GM23338 (cell line): ENCODE measurements at regions not wholly inside any gene's neighbourhood (a gene's known extent, or its start where the extent isn't known, plus 50 kb on each side); places are given as distances from the start of the nearest gene placed in this dataset.

Experiments
- ATAC-seq: fragments of 200-7000 bp; cut with Tn5 transposase; 3 replicates; pipeline ENCODE4 v1.9.1; 2020
- DNase-seq: peaks from one replicate; pipeline ENCODE4 v3.0.0-alpha.2; 2015; ENCODE audit warnings: low spot score
- H2AFZ ChIP-seq: fragments of 200-600 bp; sonication (generic); 2 replicates; pipeline ENCODE4 v1.8.0; 2016; ENCODE audit warnings: antibody characterized with exemption, mild to moderate bottlenecking, moderate library complexity
- H3F3A ChIP-seq: fragments of 200-600 bp; sonication (generic); replicated peaks from 2 replicates; pipeline ENCODE4 v1.8.0; 2017; ENCODE audit warnings: antibody characterized with exemption, mixed run types, low read depth
- H3K27ac ChIP-seq: fragments of 200-600 bp; sonication (generic); 2 replicates; pipeline ENCODE4 v1.6.1; 2016; ENCODE audit warnings: low read depth
- H3K27me3 ChIP-seq: fragments of 200-600 bp; sonication (generic); 2 replicates; pipeline ENCODE4 v1.8.0; 2016; ENCODE audit warnings: mild to moderate bottlenecking, mixed run types, moderate library complexity; ENCODE audit not compliant: insufficient read depth
- H3K36me3 ChIP-seq: fragments of 200-600 bp; sonication (generic); 2 replicates; pipeline ENCODE4 v1.8.0; 2016; ENCODE audit warnings: mild to moderate bottlenecking; ENCODE audit not compliant: insufficient read depth
- H3K4me1 ChIP-seq: fragments of 200-600 bp; sonication (generic); 2 replicates; pipeline ENCODE4 v1.8.0; 2016; ENCODE audit warnings: mild to moderate bottlenecking, moderate library complexity; ENCODE audit not compliant: insufficient read depth
- H3K4me2 ChIP-seq: fragments of 200-600 bp; sonication (generic); 2 replicates; pipeline ENCODE4 v1.7.1; 2017; ENCODE audit warnings: mixed run types
- H3K4me3 ChIP-seq: fragments of 200-600 bp; sonication (generic); 2 replicates; pipeline ENCODE4 v1.6.1; 2016; ENCODE audit warnings: mixed run types
- H3K79me2 ChIP-seq: fragments of 200-600 bp; sonication (generic); replicated peaks from 2 replicates; pipeline ENCODE4 v1.8.0; 2017; ENCODE audit warnings: mild to moderate bottlenecking; ENCODE audit not compliant: insufficient read depth
- H3K9me2 ChIP-seq: fragments of 200-600 bp; sonication (generic); 2 replicates; pipeline ENCODE4 v1.8.0; 2017; ENCODE audit not compliant: insufficient read depth
- H4K20me1 ChIP-seq: fragments of 200-600 bp; sonication (generic); replicated peaks from 2 replicates; pipeline ENCODE4 v1.8.0; 2017; ENCODE audit warnings: mild to moderate bottlenecking; ENCODE audit not compliant: insufficient read depth
- H3K27ac Mint-ChIP-seq: 2 replicates; pipeline ENCODE4 v1.8.0; 2020; ENCODE audit warnings: inconsistent platforms, mild to moderate bottlenecking, moderate library complexity, mixed read lengths
- H3K27me3 Mint-ChIP-seq: 3 replicates; pipeline ENCODE4 v1.8.0; 2022; ENCODE audit warnings: low read depth, mild to moderate bottlenecking, moderate library complexity, mixed read lengths, inconsistent platforms; ENCODE audit not compliant: insufficient read depth, poor library complexity
- H3K36me3 Mint-ChIP-seq: 3 replicates; pipeline ENCODE4 v1.8.0; 2021; ENCODE audit warnings: low read depth, mild to moderate bottlenecking, inconsistent platforms, moderate library complexity, mixed read lengths
- H3K4me1 Mint-ChIP-seq: 3 replicates; pipeline ENCODE4 v1.8.0; 2020; ENCODE audit warnings: mild to moderate bottlenecking, inconsistent platforms, mixed read lengths
- H3K4me3 Mint-ChIP-seq: 3 replicates; pipeline ENCODE4 v1.8.0; 2021; ENCODE audit warnings: moderate library complexity, mild to moderate bottlenecking, inconsistent platforms, mixed read lengths
- H3K9me3 Mint-ChIP-seq: 3 replicates; pipeline ENCODE4 v1.8.0; 2020; ENCODE audit warnings: moderate library complexity, mild to moderate bottlenecking, inconsistent platforms, mixed read lengths
- CREB1 ChIP-seq: fragments of 250-450 bp; sonication (Bioruptor Pico); IDR thresholded peaks from 2 replicates; pipeline ENCODE4 v1.5.0; 2020; ENCODE audit warnings: low read depth, mild to moderate bottlenecking, moderate library complexity
- ETS1 ChIP-seq: IDR thresholded peaks from 2 replicates; pipeline ENCODE4 v1.6.1; 2016; ENCODE audit warnings: antibody characterized with exemption
- EZH2 ChIP-seq: fragments of 200-600 bp; sonication (generic); IDR thresholded peaks from one replicate; pipeline ENCODE4 v1.8.0; 2017; ENCODE audit warnings: antibody characterized with exemption, mild to moderate bottlenecking, low read depth; ENCODE audit not compliant: unreplicated experiment
- EZH2phosphoT487 ChIP-seq: fragments of 200-600 bp; sonication (generic); IDR thresholded peaks from one replicate; pipeline ENCODE4 v1.8.1; 2018; ENCODE audit warnings: antibody characterized with exemption; ENCODE audit not compliant: unreplicated experiment
- JUNB ChIP-seq: IDR thresholded peaks from one replicate; pipeline ENCODE4 v1.6.1; 2016; ENCODE audit warnings: antibody characterized with exemption; ENCODE audit not compliant: unreplicated experiment
- NANOG ChIP-seq: IDR thresholded peaks from 2 replicates; pipeline ENCODE4 v1.6.1; 2016; ENCODE audit warnings: antibody characterized with exemption, borderline replicate concordance
- POLR2AphosphoS5 ChIP-seq: IDR thresholded peaks from 2 replicates; pipeline ENCODE4 v1.6.1; 2016; ENCODE audit warnings: antibody characterized with exemption, low read depth
- STAT1 ChIP-seq: IDR thresholded peaks from one replicate; pipeline ENCODE4 v1.6.1; 2016; ENCODE audit warnings: antibody characterized with exemption; ENCODE audit not compliant: unreplicated experiment
- ZNF114 ChIP-seq: fragments of 250-450 bp; sonication (Bioruptor Pico); IDR thresholded peaks from 2 replicates; pipeline ENCODE4 v1.5.0; 2020; ENCODE audit warnings: mild to moderate bottlenecking, moderate library complexity
- ZNF331 ChIP-seq: fragments of 250-450 bp; sonication (Bioruptor Pico); IDR thresholded peaks from 2 replicates; pipeline ENCODE4 v1.5.0; 2020; ENCODE audit warnings: low read depth, mild to moderate bottlenecking, moderate library complexity
- TF ChIP-seq, protein P1 (sequence below): IDR thresholded peaks from one replicate; pipeline ENCODE4 v1.6.1; 2018; ENCODE audit warnings: antibody characterized with exemption; ENCODE audit not compliant: unreplicated experiment

- Histone ChIP-seq H3K27me3 (no peaks in the 10 kb centered on the region), H4K20me1 (no peaks in the 10 kb centered on the region), H2AFZ (no peak overlapping the region), H3F3A (no peaks in the 10 kb centered on the region), H3K4me2 (no peak overlapping the region), H3K79me2 (no peaks in the 10 kb centered on the region), H3K9me2 (no peaks in the 10 kb centered on the region), H3K4me3 (no peak overlapping the region), H3K27ac (no peak overlapping the region), H3K36me3 (no peaks in the 10 kb centered on the region), H3K4me1 (peaks cover 8% of the 10 kb centered on the region)
- Mint-ChIP-seq H3K27ac (no peak overlapping the region), H3K27me3 (no peaks in the 10 kb centered on the region), H3K36me3 (no peaks in the 10 kb centered on the region), H3K4me3 (no peak overlapping the region), H3K4me1 (peaks cover 11% of the 10 kb centered on the region; the same call in 2 of the 3 replicates), H3K9me3 (no peaks in the 10 kb centered on the region)
- ATAC-seq: no peak
- no peak for DNase-seq
- TF ChIP-seq CREB1 (CRISPR knock-in tag) (no peak), EZH2phosphoT487 (no peak), ZNF114 (CRISPR knock-in tag) (no peak), STAT1 (no peak), ZNF331 (CRISPR knock-in tag) (no peak), JUNB (no peak), EZH2 (no peak), ETS1 (no peak)
- TF ChIP-seq, protein P1, sequence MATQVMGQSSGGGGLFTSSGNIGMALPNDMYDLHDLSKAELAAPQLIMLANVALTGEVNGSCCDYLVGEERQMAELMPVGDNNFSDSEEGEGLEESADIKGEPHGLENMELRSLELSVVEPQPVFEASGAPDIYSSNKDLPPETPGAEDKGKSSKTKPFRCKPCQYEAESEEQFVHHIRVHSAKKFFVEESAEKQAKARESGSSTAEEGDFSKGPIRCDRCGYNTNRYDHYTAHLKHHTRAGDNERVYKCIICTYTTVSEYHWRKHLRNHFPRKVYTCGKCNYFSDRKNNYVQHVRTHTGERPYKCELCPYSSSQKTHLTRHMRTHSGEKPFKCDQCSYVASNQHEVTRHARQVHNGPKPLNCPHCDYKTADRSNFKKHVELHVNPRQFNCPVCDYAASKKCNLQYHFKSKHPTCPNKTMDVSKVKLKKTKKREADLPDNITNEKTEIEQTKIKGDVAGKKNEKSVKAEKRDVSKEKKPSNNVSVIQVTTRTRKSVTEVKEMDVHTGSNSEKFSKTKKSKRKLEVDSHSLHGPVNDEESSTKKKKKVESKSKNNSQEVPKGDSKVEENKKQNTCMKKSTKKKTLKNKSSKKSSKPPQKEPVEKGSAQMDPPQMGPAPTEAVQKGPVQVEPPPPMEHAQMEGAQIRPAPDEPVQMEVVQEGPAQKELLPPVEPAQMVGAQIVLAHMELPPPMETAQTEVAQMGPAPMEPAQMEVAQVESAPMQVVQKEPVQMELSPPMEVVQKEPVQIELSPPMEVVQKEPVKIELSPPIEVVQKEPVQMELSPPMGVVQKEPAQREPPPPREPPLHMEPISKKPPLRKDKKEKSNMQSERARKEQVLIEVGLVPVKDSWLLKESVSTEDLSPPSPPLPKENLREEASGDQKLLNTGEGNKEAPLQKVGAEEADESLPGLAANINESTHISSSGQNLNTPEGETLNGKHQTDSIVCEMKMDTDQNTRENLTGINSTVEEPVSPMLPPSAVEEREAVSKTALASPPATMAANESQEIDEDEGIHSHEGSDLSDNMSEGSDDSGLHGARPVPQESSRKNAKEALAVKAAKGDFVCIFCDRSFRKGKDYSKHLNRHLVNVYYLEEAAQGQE: no peak
Observed at GRCh38 chrX:69323786-69324720, 158.8 kb upstream of the PJA1 start.

GRCh38 chrX:69321789-69322188, 156.5 kb upstream of the PJA1 start:
- Histone ChIP-seq H3K4me2 (no peak overlapping the region), H3K4me3 (no peak overlapping the region), H4K20me1 (no peaks in the 10 kb centered on the region), H3K27ac (no peak overlapping the region), H3F3A (no peaks in the 10 kb centered on the region), H2AFZ (no peak overlapping the region), H3K9me2 (no peaks in the 10 kb centered on the region), H3K4me1 (peaks cover 17% of the 10 kb centered on the region), H3K79me2 (no peaks in the 10 kb centered on the region), H3K27me3 (no peaks in the 10 kb centered on the region), H3K36me3 (no peaks in the 10 kb centered on the region)
- Mint-ChIP-seq H3K9me3 (no peaks in the 10 kb centered on the region), H3K27me3 (peaks cover 2% of the 10 kb centered on the region), H3K27ac (no peak overlapping the region), H3K36me3 (no peaks in the 10 kb centered on the region), H3K4me3 (no peak overlapping the region), H3K4me1 (peaks cover 30% of the 10 kb centered on the region)
- ATAC-seq (no peak), DNase-seq (no peak)
- no peak for TF ChIP-seq ZNF114 (CRISPR knock-in tag)
- TF ChIP-seq, protein P1: no peak
- no peak for TF ChIP-seq POLR2AphosphoS5
- TF ChIP-seq ZNF331 (CRISPR knock-in tag): no peak
- no peak for TF ChIP-seq ETS1
- no peak for TF ChIP-seq NANOG
